Keratinocyte (primary cell): ENCODE measurements at regions not wholly inside any gene's neighbourhood (a gene's known extent, or its start where the extent isn't known, plus 50 kb on each side); places are given as distances from the start of the nearest gene placed in this dataset.

Experiments
- CTCF ChIP-seq, 3 experiments: IDR thresholded peaks in 1 of 3; conservative IDR thresholded peaks in 1 of 3; optimal IDR thresholded peaks in 1 of 3; 2 replicates in 2 of 3; 3 replicates in 1 of 3; pipeline versions ENCODE3 to v1.5.1; 2011; ENCODE audit warnings: low read length in 3 of 3, mild to moderate bottlenecking in 3 of 3, moderate library complexity in 2 of 3, control low read depth in 1 of 3, inconsistent platforms in 1 of 3; ENCODE audit not compliant: insufficient read depth in 2 of 3; ENCODE audit errors: extremely low read depth in 1 of 3
- EZH2 ChIP-seq: IDR thresholded peaks from one replicate; pipeline ENCODE4 v1.6.1; 2012; ENCODE audit warnings: inconsistent platforms, mild to moderate bottlenecking, low read length, moderate library complexity

- TF ChIP-seq CTCF (optimal IDR thresholded peaks at IDR 0.05 in 1 of 3, IDR thresholded peaks at IDR 0.05 in 1 of 3, conservative IDR thresholded peaks at IDR 0.05 in 1 of 3; ENCODE audit: extremely low read depth in 1 of 3, insufficient read depth in 2 of 3, low read length in 3 of 3): no peak
- no peak for TF ChIP-seq EZH2
Observed at GRCh38 chr9:38175423-38175822, 106.4 kb upstream of the SHB start.
